ENCODE measurements at regions not wholly inside any gene's neighbourhood (a gene's known extent, or its start where the extent isn't known, plus 50 kb on each side); places are given as distances from the start of the nearest gene placed in this dataset.

DNA sequence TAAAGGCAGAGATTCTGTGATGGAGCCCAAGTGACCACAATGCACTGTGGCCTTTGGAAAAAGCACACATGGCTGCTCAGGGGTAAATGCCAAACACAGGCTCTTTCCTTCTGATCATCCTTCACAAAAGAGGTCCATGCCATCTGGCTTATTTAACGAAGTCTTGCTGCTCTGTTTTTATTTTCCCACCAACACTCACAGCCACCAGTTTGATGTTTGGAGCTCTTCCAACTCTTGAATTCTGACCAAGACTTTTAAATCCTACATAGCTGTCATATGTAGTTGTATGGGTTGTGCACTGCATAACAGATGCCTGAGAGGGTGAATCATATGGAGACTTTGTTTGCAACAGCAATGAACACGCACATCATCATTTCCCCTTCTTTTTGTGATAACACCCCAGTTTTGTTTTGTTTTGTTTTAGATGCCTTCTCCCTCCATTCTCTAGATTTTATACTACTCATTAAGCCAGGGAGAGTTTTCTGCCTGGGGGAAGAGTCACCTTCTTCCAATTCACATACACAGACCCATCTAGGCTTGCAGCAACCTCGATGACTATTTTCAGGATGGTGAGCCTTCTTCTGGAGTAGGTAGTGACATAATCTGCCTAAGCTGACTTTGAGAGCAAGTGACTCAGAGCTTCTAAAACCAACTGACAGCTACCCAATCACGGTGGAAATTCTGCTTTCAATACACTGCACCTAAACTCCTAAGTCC lies 145.2 kb upstream of the WSCD2 start:
- TF ChIP-seq, protein P1, sequence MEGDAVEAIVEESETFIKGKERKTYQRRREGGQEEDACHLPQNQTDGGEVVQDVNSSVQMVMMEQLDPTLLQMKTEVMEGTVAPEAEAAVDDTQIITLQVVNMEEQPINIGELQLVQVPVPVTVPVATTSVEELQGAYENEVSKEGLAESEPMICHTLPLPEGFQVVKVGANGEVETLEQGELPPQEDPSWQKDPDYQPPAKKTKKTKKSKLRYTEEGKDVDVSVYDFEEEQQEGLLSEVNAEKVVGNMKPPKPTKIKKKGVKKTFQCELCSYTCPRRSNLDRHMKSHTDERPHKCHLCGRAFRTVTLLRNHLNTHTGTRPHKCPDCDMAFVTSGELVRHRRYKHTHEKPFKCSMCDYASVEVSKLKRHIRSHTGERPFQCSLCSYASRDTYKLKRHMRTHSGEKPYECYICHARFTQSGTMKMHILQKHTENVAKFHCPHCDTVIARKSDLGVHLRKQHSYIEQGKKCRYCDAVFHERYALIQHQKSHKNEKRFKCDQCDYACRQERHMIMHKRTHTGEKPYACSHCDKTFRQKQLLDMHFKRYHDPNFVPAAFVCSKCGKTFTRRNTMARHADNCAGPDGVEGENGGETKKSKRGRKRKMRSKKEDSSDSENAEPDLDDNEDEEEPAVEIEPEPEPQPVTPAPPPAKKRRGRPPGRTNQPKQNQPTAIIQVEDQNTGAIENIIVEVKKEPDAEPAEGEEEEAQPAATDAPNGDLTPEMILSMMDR (IDR thresholded peaks at IDR 0.05): no peak

DNA sequence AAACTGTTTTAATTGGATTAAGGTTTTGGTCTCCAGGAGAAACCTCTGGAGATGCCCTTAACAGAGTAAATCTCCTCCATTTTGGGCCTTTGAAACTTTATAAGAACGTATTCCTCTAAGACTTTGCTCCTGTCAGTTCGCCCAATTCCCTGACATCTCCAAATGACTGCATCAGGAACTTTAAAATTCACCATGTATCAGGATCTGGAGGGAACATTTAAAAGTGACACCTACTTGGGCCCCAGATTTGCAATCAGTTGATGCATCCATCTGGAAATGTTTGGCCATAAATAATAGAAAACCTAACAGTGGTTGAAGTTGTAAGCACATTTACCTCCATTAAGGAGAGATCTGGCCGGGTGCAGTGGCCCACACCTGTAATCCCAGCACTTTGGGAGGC lies 144.1 kb upstream of the WSCD2 start:
- TF ChIP-seq, protein P1 (IDR thresholded peaks at IDR 0.05): no peak

DNA sequence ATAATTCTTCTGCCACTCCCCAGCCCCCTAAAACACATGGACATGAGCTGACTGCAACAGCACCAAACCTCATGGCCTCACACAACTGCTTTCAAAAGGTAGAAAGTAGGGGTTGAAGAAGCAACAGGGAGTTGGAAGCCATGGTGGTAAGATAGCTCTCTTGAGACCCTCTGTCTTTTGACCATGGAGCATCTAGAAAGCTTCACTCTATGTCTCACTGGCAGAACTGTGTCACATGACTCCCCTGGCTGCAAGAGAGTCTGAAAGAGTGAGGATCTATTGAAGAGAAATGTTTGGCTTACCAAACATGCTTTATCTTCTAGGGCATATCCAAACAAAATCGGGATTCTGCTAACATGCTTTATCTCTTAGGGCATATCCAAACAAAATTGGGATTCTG lies 142.9 kb upstream of the WSCD2 start:
- TF ChIP-seq, protein P1 (IDR thresholded peaks at IDR 0.05): no peak

DNA sequence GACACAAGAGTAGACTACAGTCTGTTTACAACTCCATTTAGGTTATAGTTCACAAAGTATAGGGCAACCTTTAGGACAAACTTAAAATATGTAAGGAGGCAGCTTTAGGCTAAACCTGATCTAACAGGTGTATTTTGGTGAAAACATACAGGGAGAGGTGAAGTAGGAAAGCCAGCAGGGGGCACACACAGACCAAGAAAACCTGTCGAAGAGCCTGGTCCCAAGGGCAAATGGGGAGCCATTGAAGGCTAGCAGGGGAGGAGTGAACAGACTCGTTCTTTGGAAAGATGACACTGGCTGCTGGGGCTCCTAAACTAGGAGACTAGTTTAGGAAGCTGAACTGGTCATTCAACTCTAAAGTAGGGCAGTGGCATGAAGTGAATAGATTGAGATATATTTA lies 138.8 kb upstream of the WSCD2 start:
- TF ChIP-seq, protein P1 (IDR thresholded peaks at IDR 0.05): peak; percentile 40; the same call in 1 of the 2 replicates

- TF ChIP-seq, protein P1 (IDR thresholded peaks at IDR 0.05): no peak
Observed at GRCh38 chr12:107992029-107992428, 137.1 kb upstream of the WSCD2 start.

DNA sequence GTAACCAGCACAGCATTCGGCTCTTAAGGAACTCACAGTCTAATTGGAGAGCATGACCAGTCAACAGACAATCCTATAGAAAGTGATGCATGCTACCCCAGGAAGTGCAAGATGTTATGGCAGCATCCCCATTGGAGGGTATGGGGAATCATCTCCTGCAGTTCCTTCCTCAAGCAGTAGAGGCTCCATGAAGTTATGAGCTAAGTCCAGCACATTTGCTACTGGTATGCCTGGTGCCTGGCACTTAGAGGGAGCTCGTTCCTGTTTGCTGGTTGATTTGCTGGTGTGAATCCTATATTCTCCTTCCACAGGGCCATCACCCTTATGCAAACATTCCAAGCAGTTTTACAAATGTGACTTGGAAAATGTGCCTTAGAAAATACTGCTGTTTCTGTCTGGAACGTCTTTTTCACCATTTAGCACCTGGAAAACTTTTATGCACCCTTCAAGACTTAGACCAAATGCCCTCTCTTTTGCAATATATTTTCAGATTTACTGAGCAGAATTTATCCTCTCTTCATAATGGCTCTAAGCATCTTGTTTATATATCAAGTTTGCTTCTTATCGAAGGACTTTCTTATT lies 136.1 kb upstream of the WSCD2 start:
- TF ChIP-seq, protein P1 (IDR thresholded peaks at IDR 0.05): peak; percentile 56

DNA sequence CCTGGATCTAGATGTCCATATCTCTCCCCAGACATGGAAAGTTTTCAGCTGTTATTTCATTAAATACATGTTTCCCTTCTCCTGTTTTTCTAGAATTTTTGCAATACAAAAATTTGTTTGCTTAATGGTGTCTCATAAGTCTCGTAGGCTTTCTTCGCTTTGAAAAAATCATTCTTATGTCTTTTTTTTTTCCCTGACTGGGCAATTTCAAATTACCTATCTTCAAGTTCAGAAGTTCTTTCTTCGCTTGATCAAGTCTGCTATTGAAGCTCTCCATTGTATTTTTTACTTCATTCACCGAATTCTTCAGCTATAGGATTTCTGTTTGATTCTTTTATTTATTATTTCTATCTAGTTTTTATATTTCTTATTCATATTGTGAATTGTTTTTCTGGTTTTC lies 130.2 kb upstream of the WSCD2 start:
- TF ChIP-seq, protein P1 (IDR thresholded peaks at IDR 0.05): no peak
